Tibial nerve (tissue), 4 donors: ENCODE measurements at regions not wholly inside any gene's neighbourhood (a gene's known extent, or its start where the extent isn't known, plus 50 kb on each side); places are given as distances from the start of the nearest gene placed in this dataset.

Source experiments
- DNase-seq, 2 donors: peaks; one replicate each; pipeline ENCODE4 v3.0.0-alpha.2; 2019; ENCODE audit warnings: low spot score in 2 of 2
- H3K27ac ChIP-seq, 4 donors: fragments of 200-600 bp; sonication (generic) in 3 of 4; one replicate each; pipeline ENCODE4 v1.5.1; 2017 to 2019; ENCODE audit warnings: mild to moderate bottlenecking in 1 of 4
- H3K27me3 ChIP-seq, 2 donors: fragments of 200-600 bp; sonication (generic) in 1 of 2; one replicate each; pipeline versions ENCODE4 v1.5.1 to v1.6.0; 2017 to 2019
- H3K36me3 ChIP-seq, 3 donors: fragments of 200-600 bp; sonication (generic); one replicate each; pipeline ENCODE4 v1.5.1; 2018 to 2019
- H3K4me1 ChIP-seq, 4 donors: fragments of 200-600 bp; sonication (generic) in 3 of 4; one replicate each; pipeline ENCODE4 v1.5.1; 2017 to 2019
- H3K4me3 ChIP-seq, 4 donors: fragments of 200-600 bp; sonication (generic) in 3 of 4; one replicate each; pipeline ENCODE4 v1.5.1; 2017 to 2019; ENCODE audit warnings: mild to moderate bottlenecking in 1 of 4, moderate library complexity in 1 of 4
- H3K9me3 ChIP-seq, 4 donors: fragments of 200-600 bp; sonication (generic) in 3 of 4; one replicate each; pipeline ENCODE4 v1.5.1; 2017 to 2019
- CTCF ChIP-seq, 5 experiments: fragments of 200-600 bp in 3 of 5; fragments of 450-650 bp in 2 of 5; sonication (generic) in 3 of 5; IDR thresholded peaks; one replicate each; pipeline ENCODE4 v1.5.1; 2016 to 2019; ENCODE audit warnings: antibody characterized with exemption in 5 of 5, mild to moderate bottlenecking in 3 of 5, moderate library complexity in 2 of 5
- EP300 ChIP-seq, 2 donors: sonication (generic); formaldehyde crosslinking; IDR thresholded peaks; one replicate each; pipeline ENCODE4 v1.6.1; 2017; ENCODE audit warnings: antibody characterized with exemption in 2 of 2, mild to moderate bottlenecking in 1 of 2
- POLR2A ChIP-seq, 2 donors: fragments of 450-650 bp; IDR thresholded peaks; one replicate each; pipeline ENCODE4 v1.6.1; 2017; ENCODE audit warnings: antibody characterized with exemption in 2 of 2, mild to moderate bottlenecking in 2 of 2, moderate library complexity in 2 of 2
- WGBS, 2 donors: methylation state at CpG; one replicate each; pipeline ENCODE4 v1.1.5; 2018; 5-methylcytosine and 5-hydroxymethylcytosine counted together

GRCh38 chr11:110886288-110886970 lies 174.2 kb upstream of the ARHGAP20 start:
- TF ChIP-seq CTCF (IDR thresholded peaks at IDR 0.05) (no peak), EP300 (IDR thresholded peaks at IDR 0.05) (no peak)
- Histone ChIP-seq H3K36me3 (no peaks in the 10 kb centered on the region), H3K9me3 (no peaks in the 10 kb centered on the region), H3K27me3 (no peaks in the 10 kb centered on the region), H3K27ac (no peak overlapping the region), H3K4me3 (no peak overlapping the region), H3K4me1 (peaks cover 0 to 12% (median 0%) of the 10 kb centered on the region in 4 donors)
- DNase-seq: no peak
- 61 to 67% methylated on average over 3 of the region's 3 CpGs for WGBS, 2 donors

- H3K27me3 ChIP-seq: no peaks in the 10 kb centered on the region
- DNase-seq: no peak
- H3K27ac ChIP-seq: no peak overlapping the region
- no peak overlapping the region for H3K4me3 ChIP-seq
- H3K36me3 ChIP-seq: no peaks in the 10 kb centered on the region
- WGBS, 2 donors: 28 to 31% methylated on average over 3 of the region's 3 CpGs
- peaks cover 0 to 2% (median 0%) of the 10 kb centered on the region in 4 donors for H3K9me3 ChIP-seq
- H3K4me1 ChIP-seq: peaks cover 0 to 12% (median 0%) of the 10 kb centered on the region in 4 donors
- TF ChIP-seq CTCF (IDR thresholded peaks at IDR 0.05) (no peak), EP300 (IDR thresholded peaks at IDR 0.05) (no peak), POLR2A (IDR thresholded peaks at IDR 0.05) (no peak)
These were observed 171.0 kb upstream of the ARHGAP20 start for GRCh38 chr11:110883256-110883655.

GRCh38 chr11:110878513-110878912 lies 166.3 kb upstream of the ARHGAP20 start:
- no peaks in the 10 kb centered on the region for H3K27me3 ChIP-seq
- no peak for DNase-seq
- 48 to 59% methylated on average over 1 of the region's 1 CpG for WGBS, 2 donors
- no peak overlapping the region for H3K27ac ChIP-seq
- peaks cover 0 to 6% (median 0%) of the 10 kb centered on the region in 4 donors for H3K9me3 ChIP-seq
- TF ChIP-seq POLR2A (IDR thresholded peaks at IDR 0.05) (no peak), EP300 (IDR thresholded peaks at IDR 0.05) (no peak), CTCF (IDR thresholded peaks at IDR 0.05) (no peak)
- peaks cover 0 to 4% (median 0%) of the 10 kb centered on the region in 4 donors for H3K4me1 ChIP-seq
- no peaks in the 10 kb centered on the region for H3K36me3 ChIP-seq
- H3K4me3 ChIP-seq: no peak overlapping the region

GRCh38 chr11:110874437-110875030 lies 162.3 kb upstream of the ARHGAP20 start:
- no peak for DNase-seq
- Histone ChIP-seq H3K27ac (peak overlapping the region in 1 of 4 donors; percentile 6), H3K4me1 (no peaks in the 10 kb centered on the region), H3K9me3 (peaks cover 0 to 6% (median 0%) of the 10 kb centered on the region in 4 donors), H3K36me3 (no peaks in the 10 kb centered on the region), H3K27me3 (no peaks in the 10 kb centered on the region), H3K4me3 (no peak overlapping the region)
- WGBS, 2 donors: 35 to 38% methylated on average over 5 of the region's 5 CpGs
- TF ChIP-seq CTCF (IDR thresholded peaks at IDR 0.05) (no peak), EP300 (IDR thresholded peaks at IDR 0.05) (no peak), POLR2A (IDR thresholded peaks at IDR 0.05) (no peak)

GRCh38 chr11:110873975-110874374 lies 161.7 kb upstream of the ARHGAP20 start:
- Histone ChIP-seq H3K27me3 (no peaks in the 10 kb centered on the region), H3K36me3 (no peaks in the 10 kb centered on the region), H3K4me1 (no peaks in the 10 kb centered on the region), H3K27ac (no peak overlapping the region), H3K9me3 (peaks cover 0 to 6% (median 0%) of the 10 kb centered on the region in 4 donors), H3K4me3 (no peak overlapping the region)
- 78 to 80% methylated on average over 1 of the region's 1 CpG for WGBS, 2 donors
- DNase-seq: no peak
- no peak for TF ChIP-seq CTCF (IDR thresholded peaks at IDR 0.05)
- TF ChIP-seq POLR2A (IDR thresholded peaks at IDR 0.05): no peak
- TF ChIP-seq EP300 (IDR thresholded peaks at IDR 0.05): no peak
